T-helper 1 cell (primary cell): ENCODE measurements at regions not wholly inside any gene's neighbourhood (a gene's known extent, or its start where the extent isn't known, plus 50 kb on each side); places are given as distances from the start of the nearest gene placed in this dataset.

Experiments
- DNase-seq, 5 donors: peaks; one replicate each; pipeline ENCODE4 v3.0.0-alpha.2; 2012 to 2020

DNA sequence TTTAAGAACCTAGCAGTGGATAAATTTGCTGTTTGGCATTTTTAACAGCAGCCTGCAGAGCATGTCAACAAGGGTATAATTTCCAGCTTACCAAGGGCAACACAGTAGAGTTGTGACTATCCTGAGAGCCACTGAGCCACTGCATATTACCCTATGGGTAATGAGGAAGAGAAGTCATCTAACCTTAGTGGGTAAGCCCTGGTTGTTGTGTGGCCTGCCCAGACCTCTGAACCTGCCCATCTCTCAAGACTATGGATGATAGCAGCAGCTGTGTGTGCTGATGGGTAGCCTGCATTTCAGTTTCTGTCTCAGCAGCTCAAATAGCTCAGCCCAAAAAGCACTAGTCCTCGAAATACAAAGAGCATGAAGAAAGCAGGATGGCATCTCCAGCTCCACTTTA is 56.1 kb upstream of the PIP5K1B start:
- no peak for DNase-seq

DNA sequence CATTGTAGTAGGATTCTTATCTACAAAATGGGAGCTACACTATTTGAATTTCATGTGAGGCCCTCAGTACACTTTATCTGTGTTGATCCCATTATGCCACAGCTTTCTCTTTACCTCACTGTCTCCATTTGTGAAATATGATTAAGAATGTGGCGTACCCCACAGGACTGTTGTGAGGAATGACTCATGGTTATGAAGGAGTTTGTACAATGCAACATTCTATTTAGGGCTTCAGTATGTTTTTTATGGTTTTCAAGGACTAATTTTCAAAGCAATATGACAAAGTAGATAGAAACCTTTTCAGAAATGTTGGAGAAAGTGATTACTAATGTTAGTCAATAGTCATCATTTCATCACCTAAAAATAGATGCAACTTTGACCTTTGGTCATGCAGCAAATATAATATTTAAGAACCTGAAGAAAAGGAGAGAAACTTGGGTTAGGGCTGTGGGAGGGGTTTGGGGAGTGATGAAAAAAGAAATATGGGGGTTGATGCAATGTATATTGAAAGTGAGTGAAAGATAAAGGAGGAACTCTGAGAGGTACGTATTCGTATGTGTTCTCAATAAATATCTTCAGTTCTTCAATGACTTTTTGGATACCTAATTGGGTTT is 53.7 kb upstream of the PIP5K1B start:
- no peak for DNase-seq

DNA sequence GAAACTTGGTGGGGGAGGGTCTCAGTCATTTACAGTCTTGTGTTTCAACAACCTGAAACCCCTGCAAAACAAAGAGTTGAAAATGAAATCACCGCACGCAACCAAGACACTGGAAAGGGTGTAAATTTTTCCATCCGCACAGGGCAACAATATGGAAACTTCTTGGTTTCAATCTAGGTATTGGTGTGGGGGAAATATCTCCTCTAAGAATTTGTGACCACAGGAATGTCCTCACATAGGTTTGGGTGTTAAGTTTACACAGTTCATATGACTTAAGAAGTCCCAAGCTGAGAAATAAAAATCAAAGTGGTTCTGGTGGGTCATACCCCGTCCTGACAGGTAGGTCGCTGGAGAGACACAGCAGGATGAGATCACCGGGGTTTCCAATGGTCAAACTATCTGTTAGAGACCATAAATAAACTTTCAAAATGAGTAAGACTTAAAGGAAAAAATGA is 51.9 kb upstream of the PIP5K1B start:
- DNase-seq: peak in 1 of 5 donors; percentile 40

DNA sequence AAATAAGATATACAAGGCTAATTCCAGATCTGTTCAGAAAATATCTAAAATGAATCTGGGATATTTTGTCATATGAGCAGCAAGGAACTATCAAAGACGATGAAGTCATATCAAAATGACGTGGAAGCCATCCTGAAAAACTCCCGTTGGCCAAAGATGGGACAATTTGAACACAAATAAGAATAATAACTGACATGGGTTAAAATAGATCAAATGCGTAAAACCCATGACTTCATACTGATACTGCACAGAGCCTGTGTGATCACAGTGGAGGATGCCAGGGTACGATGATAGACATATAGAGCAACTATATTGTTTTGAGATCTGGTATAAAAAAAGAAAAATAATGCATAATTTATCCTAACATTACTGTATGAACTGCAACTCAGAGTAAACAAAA is 51.0 kb upstream of the PIP5K1B start:
- no peak for DNase-seq
